OCI-M1 (cell line): ENCODE measurements at regions not wholly inside any gene's neighbourhood (a gene's known extent, or its start where the extent isn't known, plus 50 kb on each side); places are given as distances from the start of the nearest gene placed in this dataset.
"Not testable (repeated sequence)": the region's sequence is repeated elsewhere in the genome, so short reads cannot be mapped to it uniquely, and the experiment has no call there.

Source experiments
- DNase-seq: peaks from one replicate; lab custom pipeline; 2025; lab: John Stamatoyannopoulos, UW

DNA sequence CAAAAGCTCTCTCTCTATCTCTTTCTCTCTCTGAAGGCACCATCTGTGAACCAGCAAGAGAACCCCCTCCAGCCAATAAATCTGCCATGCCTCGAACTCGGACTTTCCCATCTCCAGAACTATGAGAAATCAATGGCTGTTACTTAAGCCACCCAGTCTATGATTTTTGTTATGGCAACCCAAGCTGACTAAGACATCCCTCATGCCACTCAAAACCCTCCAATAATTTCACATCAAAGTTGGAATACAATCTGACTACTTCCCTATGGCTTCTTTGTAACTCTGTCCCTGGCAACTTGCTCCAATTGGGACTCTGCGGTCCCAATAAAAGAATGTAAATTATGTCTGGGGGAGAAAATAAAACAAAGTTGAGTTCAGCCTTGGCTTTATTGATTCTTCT is 265.7 kb downstream of the SHOX start:
- DNase-seq: no peak

DNA sequence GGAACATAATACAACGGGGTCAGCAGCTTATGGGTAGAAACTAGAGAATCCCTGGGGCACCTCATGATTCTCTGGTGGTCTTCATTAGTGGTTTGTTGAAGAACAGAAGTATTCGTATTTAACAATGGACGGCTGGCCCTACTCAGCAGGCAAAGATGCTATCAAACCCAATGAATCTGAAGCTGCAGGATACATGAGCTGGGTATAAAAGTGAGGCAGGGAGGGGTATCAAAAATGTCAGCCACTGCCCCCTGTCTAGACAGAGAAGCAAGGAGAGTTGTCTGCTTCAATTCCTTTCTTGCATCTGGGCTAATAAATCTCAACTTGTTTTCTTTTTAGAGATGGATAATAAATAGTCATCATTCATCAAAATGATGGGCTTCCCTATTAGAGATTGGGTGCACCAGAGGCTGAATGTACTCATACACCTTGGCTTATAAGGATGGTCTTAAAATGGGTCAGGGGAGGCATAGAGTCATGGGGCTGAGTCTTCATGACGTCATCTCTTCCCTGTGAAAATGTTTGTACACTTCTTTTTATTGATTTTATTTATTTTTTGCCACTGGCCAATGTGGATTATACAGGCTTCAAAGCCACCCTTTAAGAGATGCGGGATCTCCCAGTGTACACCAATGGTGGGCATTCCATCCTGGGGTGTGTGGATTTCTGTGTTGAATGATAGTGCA is 259.5 kb downstream of the SHOX start:
- no peak for DNase-seq

DNA sequence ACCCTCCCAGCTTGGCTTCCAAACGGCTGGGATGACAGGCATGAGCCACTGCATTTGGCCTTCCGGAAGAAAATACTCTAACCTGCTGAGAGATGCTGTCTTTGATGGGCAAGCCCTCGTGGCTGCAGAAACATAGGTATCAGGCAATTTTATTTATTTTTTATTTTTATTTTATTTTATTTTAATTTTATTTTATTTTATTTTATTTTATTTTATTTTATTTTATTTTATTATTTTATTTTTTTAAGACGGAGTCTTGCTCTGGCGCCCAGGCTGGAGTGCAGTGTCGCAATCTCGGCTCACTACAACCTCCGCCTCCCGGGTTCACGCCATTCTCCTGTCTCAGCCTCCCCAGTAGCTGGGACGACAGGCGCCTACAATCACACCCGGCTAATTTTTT is 257.1 kb downstream of the SHOX start:
- not testable (repeated sequence) for DNase-seq

DNA sequence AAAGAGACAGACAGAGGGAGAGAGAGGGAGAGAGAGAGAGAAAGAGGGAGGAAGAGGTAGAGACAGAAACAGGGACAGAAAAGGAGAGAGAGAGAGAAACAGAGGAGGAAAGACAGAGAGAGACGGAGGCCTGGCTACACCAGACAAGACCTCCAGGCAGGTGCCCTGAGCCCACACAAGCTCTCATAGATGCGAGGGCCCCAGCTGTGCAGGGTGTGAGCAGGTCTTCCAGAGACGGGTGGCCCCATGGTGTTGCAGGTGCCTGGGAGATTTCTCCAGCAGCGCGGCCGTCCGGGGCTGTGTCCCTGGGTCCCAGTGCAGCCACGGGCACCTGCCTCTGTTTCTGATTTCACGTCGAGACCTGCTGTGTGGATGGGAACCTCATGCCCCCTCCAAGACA is 253.0 kb downstream of the SHOX start:
- no peak for DNase-seq

DNA sequence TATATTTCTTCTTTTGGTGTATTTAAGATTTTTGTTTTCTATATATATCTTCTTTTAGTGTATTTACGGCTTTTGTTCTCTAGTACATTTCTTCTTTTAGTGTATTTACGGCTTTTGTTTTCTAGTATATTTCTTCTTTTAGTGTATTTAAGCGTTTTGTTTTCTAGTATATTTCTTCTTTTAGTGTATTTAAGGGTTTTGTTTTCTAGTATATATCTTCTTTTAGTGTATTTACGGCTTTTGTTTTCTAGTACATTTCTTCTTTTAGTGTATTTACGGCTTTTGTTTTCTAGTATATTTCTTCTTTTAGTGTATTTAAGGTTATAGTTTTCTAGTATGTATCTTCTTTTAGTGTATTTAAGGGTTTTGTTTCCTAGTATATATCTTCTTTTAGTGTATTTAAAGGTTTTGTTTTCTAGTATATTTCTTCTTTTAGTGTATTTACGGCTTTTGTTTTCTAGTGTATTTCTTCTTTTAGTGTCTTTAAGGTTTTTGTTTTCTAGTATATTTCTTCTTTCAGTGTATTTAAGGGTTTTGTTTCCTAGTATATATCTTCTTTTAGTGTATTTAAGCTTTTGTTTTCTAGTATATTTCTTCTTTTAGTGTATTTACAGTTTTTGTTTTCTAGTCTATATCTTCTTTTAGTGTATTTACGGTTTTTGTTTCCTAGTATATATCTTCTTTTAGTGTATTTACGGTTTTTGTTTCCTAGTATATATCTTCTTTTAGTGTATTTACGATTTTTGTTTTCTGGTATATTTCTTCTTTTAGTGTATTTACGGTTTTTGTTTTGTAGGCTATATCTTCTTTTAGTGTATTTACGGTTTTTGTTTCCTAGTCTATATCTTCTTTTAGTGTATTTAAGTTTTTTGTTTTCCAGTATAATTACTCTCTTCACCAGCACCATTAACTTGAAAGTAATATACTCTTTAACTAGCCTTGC is 249.4 kb downstream of the SHOX start:
- not testable (repeated sequence) for DNase-seq

DNA sequence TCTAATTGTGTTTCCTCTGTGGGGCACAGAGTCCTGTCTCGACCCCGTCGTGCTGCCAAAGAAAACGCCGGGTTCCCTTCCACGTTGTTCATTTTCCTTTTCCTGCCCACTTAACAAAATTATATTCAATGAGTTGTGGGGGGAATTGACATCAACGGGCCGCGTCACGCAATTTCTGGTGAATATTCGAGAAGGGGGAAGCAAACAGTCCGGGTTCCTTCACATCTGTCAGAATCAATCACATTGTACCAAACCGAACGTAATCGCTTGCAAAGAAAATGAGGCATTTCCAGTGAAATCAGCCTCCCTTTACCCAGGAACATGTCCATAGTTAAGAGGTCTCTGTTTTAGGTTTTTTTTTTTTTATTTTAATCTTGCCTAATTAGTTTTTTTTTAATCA is 243.5 kb downstream of the SHOX start:
- no peak for DNase-seq

DNA sequence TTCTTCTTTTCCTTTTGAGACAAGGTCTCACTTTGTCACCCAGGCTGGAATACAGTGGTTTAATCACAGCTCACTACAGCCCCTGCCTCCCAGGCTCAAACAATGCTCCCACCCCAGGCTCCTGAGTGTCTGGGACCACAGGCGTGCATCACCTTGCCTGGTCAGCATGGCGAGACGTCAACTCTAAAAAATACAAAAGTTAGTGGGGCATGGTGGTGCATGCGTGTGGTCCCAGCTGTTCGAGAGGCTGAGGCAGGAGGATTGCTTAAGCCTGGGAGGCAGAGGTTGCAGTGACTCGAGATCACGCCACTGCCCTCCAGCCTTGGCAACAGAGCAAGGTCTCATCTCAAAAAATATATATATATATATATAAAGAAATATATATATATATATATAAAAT is 242.4 kb downstream of the SHOX start:
- DNase-seq: no peak

DNA sequence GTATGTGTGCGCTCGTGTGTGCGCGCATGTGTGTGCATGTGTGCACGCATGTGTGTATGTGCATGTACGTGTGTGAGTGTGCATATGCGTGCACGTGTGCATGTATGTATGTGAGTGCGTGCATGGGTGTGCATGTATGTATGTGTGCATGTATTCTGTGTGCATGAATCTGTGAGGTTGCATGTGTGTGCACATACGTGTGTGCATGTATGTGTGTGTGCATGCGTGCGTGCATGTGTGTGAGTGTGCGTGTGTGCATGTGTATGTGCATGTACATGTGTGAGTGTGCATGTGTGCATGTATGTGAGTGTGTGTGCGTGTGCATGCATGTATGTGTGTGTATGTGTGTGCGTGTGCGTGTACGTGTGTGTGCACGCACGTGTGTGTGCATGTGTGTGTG is 241.5 kb downstream of the SHOX start:
- no peak for DNase-seq

DNA sequence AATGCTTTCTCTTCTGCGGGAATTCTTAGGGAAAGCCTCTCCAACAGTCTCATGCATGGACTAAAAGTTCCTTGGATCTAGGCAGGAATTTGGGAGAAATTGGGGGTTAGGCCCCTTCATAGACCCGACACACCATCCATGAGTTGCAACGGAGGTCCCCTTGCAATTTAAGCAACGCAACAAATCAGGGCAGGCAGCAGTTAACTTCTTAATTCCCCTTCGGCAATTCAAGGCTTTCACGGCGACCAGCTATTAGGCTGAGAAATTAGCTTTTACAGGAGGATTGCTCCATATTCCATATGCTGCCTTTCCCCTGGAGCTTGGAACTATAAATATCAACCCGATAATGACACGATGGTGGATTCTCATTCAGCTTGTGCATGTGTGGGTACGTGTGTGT is 241.0 kb downstream of the SHOX start:
- DNase-seq: no peak

DNA sequence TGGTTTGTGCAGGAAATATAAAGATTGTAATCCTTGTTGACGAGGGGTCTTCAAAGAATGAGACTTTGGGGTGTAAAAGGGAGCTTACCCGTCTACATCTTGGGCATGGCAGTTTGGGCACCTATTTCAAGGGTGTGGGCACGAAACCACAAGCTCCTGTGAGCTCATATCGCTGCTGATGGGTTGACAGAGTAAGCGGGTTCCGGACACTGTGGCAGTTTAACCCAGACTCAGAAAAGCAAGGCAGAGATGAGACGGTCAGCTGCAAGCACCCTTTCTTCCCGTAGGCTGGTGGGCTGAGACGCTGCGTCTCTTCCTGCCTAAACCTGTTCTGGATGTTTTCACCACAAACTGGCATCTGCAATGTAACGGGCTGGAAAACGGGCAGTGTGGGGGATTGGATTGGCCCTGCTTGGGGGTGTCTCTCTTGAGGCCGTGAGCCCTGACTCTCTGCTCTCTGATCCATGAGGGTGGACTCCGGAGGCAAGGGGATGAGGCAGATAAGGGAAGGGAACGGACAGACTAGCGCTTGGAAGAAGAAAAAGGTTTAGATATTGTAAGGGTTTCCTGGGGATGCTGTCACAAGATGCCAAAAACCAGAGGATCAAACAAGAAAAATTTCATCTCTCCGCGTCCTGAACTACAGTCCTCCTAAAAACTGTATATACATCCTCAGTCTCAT is 237.5 kb downstream of the SHOX start:
- no peak for DNase-seq

DNA sequence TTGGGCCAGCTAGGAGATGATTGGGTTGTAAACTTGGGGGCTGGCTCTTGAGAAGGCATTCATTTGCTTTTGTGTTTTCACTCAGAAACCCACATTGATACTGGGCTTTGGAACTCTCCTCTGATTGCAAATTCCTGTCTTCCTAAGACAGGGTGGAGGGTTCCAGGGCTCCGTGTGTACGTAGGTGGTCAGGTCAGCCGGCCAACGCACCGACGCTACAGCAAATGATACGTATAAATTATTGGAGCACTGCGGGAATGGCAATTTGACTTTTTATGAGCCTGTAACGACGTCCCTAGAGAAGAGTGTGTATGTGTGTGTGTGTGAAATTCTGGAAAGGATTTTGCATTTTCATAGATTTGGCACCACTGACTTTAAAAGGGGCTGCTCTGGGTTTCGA is 236.9 kb downstream of the SHOX start:
- no peak for DNase-seq

DNA sequence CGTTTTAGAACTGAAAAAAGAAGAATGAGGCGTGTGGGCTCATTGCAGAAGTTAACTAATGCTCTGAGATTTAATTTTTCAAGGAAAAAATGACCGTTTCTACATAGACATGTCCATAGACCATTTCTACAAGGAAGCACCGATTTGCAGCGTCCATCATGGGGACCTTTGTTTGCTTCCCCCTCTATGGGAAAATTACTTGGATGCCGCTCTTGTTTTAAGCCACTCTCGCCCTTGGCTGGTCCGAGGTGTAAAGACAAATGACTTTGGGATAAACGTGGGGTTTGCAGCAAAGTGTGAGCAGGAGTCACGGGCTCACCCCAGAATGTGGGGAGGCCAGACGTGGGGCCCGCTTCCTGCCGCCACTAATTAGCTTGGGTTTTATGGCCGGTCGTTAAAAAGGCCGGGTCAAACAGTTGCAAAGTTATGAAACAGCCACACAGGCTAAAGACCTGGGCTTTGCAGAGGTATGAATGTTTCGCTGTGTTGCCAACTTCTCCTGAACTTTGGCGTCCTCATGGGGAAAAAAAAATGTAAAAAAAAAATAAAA is 235.9 kb downstream of the SHOX start:
- no peak for DNase-seq

DNA sequence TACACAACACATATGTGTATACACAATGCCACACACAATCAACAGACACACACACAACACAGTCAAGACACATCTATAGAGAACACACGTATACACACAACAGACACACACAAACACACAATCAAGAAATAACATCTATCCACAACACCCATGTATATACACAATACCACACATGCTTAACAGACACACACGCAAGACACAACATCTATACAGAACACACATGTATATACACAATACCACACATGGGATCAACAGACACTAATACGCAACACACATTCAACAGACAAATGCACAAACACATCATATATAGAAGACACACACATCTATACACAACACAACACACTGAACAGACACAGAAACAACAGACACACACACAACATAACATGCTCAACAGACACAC is 234.8 kb downstream of the SHOX start:
- no peak for DNase-seq

DNA sequence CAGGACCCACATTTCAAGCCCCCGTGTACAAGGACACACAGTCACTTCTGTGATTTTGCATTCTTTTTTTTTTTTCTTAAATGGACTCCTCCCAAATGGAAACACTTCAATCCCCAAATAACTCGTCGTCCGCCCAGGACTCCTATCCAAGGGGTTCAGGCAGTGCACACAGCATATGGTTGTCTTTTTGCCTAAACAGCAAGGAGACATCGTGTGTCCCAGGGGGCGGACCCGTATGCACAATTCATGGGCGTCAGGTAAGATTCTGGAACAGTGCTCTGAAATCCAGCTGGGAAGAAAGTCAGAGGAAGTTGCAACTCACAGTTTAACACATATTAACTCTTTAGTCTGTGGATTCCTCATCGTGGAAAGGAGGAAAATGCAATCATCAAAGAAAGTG is 231.3 kb downstream of the SHOX start:
- DNase-seq: no peak

DNA sequence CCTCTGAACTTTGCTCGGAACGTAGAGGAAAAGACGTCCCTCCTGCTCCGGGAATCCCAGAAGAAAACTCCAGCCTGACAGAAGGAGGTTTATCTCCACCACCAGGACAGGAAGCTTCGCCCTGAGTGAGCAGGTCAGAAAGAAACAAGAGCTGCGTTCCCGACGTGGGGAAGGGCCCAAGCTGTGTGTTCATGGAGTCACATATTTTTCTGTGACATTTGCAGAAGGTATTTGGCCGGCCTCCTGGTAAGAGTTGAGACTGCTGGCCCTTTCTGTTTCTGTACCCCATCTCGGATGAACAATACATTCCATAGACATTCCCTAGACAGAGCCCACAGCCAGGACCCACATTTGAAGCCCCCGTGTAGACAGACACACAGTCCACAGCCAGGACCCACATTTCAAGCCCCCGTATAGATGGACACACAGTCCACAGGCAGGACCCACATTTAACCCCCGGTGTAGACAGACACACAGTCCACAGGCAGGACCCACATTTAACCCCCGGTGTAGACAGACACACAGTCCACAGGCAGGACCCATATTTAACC is 230.8 kb downstream of the SHOX start:
- DNase-seq: no peak

DNA sequence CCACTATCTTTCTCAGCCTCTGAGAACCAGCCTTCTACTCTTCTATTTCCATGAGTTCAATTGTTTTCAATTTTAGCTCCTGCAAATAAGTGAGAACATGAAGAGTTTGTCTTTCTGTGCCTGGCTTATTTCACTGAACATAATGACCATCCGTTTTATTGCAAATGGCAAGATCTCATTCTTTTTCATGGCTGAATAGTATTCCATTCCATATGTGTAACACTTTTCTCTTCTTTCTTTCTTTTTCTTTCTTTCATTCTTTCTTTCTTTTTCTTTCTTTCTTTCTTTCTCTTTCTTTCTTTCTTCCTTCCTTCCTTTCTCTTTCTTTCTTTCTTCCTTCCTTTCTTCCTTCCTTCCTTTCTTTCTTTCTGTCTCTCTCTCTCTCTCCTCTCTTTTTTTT is 228.7 kb downstream of the SHOX start:
- DNase-seq: no peak

DNA sequence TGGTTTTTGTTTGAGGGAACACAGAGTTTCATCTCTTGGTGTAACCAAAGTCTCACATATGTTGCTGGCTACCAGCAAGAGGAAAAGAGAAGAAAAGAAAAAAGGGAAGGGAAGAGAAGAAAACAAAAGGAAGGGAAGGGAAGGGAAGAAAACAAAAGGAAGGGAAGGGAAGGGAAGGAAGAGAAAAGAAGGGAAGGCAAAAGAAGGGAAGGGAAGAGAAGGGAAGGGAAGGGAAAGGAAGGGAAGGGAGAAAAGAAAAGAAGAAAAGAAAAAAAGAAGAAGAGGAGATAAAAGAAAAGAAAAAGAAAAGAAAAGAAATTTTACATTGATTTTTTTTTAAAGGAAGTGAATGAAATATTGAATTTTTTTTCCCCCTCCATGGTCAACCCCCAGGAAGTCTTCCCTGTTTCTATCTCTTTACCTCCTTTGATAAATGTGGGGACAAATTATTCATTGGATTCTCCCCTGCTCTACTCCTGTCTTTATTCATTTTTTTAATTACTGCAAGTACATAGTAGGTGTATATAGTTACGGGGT is 228.0 kb downstream of the SHOX start:
- DNase-seq: no peak

DNA sequence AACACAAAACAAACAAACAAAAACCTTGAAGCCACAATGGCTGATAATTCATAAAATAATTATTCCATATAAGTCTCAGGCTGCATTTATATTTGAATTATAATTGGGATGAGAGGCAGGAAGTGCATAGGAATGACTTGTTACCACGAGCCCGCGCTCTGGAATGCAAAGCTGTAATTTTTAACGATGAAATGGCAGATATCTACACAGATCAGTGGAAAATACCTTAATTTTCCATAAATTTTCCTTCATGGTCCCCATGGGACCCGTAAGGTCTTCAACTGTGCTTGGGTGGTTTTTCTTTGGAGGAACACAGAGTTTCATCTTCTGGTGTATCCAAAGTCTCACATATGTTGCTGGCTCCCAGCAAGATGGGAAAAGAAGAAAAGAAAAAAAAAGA is 226.8 kb downstream of the SHOX start:
- DNase-seq: no peak

DNA sequence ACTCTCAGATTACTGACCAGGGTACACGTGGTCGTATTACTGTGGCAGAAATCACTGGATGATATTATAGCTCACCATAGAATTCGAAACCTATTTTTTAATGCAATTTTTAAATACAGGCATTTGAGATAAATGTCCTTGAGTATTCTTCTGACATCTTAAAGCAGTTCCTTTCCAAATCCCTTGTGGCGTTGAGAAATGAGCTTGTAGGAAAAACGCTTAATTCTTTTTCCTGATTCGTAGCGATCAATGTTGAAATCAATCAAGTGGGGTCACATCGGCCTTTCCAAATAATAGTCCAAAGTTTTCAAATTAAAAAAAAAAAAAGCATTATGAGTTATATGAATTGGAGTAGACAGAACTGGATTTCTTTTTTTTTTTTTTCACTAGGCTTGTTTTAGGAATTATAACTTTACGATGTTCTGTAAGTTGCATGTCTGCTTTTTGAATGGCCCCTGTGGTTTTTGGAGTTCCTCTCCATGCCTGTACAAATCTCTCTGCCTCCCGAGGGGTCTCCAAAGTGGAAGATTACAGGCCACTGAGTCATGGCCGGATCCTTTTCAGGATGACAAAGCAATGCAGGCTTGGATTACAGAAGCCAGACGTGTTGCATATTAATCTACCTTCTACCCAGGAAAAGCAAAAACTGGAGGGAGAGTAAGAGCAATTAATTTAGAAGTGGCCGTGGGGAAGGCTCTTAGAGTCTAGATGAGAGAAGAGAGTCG is 226.1 kb downstream of the SHOX start:
- DNase-seq: no peak

DNA sequence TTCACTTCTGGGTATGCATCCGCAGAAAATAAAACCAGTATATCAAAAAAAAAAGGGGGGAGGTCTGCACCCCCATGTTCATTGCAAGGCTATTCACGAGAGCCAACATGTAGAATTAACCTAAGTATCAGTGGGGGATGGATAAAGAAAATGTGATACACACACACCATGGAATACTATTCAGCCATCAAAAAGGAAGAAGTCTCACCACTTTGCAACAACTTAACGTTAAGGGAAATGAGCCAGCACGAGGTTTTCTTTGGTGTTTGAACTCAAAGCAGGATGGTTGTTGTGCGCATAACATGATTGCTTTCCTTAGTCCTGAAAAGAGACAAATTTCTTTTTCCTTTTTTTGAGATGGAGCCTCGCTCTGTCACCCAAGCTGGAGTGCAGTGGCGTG is 222.7 kb downstream of the SHOX start:
- no peak for DNase-seq

DNA sequence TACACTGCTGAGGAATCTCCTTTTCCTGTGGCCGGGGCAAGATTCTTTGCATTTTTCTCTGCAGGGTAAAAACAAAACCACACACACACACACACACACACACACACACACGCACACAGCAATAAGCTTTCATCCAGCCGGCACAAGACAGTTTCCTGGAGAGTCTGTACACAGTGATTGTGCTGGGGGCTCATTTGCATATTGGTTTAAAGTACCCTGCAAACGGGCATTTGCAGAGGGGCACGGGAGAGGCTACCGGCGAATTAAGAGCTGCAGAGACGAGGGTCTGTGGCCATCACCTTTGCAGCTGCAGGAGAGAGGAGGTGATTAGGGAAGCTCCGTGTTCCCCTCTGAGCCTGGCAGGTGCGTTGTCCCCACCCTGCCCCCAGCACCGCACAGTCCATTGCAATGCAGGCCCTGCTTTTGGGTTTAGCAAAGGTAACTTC is 219.9 kb downstream of the SHOX start:
- DNase-seq: no peak
